ENCODE measurements at regions not wholly inside any gene's neighbourhood (a gene's known extent, or its start where the extent isn't known, plus 50 kb on each side); places are given as distances from the start of the nearest gene placed in this dataset.

DNA sequence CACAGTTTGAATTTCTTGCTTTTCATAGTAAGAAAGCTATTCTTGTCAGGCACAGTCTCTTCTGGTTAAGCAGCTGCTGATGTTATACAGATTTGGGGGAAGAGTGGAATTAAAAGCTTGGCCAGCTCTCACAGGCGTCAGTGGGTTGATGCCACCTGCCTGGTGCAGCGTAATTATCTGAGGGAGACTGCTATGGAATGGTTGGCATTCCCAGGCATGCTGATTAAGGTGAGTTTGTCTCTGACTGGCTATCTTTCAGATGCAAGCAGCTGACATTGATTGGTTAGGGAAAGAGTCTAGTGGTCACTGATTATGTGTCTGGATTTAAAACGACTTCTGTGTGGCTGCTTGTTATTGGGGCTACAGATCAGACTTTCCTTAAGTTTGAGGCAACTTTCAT is 948.4 kb downstream of the UQCRFS1 start:
- TF ChIP-seq, protein P1, sequence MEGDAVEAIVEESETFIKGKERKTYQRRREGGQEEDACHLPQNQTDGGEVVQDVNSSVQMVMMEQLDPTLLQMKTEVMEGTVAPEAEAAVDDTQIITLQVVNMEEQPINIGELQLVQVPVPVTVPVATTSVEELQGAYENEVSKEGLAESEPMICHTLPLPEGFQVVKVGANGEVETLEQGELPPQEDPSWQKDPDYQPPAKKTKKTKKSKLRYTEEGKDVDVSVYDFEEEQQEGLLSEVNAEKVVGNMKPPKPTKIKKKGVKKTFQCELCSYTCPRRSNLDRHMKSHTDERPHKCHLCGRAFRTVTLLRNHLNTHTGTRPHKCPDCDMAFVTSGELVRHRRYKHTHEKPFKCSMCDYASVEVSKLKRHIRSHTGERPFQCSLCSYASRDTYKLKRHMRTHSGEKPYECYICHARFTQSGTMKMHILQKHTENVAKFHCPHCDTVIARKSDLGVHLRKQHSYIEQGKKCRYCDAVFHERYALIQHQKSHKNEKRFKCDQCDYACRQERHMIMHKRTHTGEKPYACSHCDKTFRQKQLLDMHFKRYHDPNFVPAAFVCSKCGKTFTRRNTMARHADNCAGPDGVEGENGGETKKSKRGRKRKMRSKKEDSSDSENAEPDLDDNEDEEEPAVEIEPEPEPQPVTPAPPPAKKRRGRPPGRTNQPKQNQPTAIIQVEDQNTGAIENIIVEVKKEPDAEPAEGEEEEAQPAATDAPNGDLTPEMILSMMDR (IDR thresholded peaks at IDR 0.05), result no peak
- TF ChIP-seq POLR2A (IDR thresholded peaks at IDR 0.05), result no peak
